Activated T-cell treated with anti-CD3 and anti-CD28 coated beads, Interleukin-2, amount 50 U/mL, for 1 hour (primary cell): ENCODE measurements at regions not wholly inside any gene's neighbourhood (a gene's known extent, or its start where the extent isn't known, plus 50 kb on each side); places are given as distances from the start of the nearest gene placed in this dataset.
A peak's percentile ranks its signal among the peaks of the same experiment; 100 is the strongest.
"Not testable (repeated sequence)": the region's sequence is repeated elsewhere in the genome, so short reads cannot be mapped to it uniquely, and the experiment has no call there.

Experiments
- DNase-seq: peaks from one replicate; pipeline ENCODE4 v3.0.0-alpha.2; 2020

DNA sequence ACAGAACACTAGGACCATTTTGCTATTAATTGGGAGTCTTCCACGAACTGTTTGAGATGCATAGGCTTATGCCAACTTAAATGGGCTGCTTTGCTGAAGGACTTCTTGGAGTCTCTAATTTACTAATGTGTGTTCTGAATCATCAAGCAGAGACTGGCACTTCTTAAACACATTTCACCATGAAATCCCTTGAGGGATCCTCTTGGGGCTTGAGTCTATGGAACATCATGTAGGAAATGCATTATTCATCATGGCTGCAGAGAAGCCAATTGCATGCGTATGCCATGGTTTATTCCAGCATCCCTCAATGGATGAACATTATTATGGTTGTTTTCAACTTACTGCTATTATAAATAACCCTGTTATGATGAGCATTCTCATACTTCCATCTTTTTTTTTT, 73.4 kb downstream of the FGD2 start:
- DNase-seq, result no peak

DNA sequence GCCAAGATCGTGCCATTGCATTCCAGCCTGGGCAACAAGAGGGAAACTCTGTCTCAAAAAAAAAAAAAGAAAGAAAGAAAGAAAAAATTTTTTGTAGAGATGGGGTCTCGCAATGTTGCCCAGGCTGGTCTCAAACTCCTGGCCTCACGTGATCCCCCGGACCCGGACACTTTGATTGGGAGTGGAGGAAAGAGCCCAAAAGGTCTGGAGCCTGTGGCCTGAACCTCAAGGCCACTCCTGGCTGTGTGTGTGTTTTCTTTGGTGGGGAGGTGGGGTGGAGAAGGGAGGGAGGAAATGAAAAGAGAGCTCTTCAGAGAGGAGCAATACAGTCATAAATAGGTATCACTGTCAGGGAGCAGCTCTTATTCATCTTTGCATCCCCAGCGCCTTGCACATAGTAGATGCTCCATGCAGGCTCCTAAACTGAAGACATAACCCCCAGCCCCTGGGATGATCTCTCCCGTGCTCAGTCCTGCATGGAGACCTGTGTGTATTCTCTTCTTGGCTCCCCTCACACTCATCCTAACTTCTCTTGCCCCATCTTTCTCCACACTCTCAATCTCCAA, 75.7 kb downstream of the FGD2 start:
- DNase-seq, result no peak

DNA sequence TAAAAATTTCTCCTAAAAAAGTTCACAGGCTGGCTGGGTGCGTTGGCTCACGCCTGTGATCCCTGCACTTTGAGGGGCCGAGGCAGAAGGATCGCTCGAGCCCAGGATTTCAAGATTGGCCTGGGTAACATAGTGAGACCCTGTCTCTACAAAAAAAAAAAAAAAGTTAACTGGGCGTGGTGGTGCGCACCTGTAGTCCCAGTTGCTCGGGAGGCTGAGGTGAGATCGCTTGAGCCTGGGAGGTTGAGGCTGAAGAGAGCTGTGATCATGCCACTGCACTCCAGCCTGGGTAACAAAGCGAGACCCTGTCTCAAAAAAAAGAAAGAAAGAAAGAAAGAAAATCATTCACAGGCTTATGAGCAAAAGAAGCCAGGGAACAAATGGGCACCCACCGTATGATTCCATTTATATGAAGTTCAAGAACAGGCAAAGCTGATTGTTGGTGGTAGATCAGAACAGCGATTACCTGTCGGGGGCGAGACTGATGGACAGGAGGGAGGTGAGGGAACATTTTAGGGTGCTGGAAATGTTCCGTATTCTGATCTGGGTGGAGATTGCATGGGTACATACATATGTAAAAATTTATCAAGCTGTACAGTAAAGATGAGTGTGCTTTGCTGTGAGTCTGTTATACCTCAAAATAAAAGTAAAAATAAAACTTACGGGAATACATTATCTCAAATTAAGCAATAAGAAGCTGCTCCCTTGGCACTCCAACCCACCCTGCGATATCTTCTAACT, 77.1 kb downstream of the FGD2 start:
- no peak for DNase-seq

DNA sequence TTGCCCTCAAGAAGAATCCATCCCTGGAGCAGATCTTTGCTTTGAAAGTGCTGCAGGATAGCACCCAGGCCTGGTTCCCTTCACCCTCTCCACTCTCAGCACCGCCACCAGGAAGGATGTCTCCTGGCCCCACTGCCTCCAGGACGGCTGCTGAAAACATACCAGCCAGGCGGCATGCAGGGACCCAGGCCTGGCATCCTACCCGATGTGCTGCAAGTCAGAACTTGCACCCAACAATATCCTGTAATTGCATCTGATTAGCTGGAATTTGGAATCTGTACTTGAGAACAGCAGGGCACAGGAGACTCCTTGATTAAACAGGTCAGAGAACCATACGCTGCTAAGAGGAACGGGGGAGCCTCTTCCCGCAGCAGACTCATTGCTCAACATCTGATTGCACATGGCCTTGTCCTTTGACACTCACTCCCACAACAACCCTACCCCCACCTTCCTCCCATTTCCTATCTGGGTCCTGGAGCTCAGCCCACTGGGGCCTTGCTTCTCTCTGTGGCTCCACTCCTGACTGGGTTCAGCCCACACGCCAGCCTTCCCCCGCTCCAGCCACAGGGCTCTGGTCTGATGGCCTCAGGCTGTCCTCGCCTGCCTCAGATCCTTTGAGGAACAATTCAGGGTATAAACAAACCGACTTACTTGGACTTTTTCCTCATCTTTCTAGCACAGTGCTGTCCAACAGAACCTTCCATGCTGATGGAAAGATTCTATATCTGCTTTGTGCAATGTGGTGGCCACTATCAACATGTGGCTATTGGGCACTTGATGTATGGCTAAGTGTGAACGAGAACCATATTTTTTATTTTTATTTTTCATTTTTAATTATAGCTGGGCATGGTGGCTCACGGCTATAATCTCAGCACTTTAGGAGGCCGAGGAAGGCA, 78.0 kb downstream of the FGD2 start:
- no peak for DNase-seq

DNA sequence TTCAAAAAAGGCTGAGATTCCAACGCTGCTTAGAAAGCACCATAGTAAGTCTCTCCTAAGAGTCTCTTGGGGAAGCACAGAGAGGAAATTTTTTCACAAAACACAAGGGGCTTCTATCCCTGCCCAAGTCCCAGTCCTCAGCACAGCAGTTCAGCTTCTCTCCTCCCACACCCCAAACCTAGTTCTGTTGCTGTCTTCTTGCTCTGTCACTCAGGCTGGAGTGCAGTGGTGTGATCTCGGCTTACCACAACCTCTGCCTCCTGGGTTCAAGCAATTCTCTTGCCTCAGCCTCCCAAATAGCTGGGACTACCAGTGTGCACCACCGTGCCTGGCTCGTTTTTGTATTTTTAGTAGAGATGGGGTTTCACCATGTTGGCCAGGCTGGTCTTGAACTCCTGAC, 79.2 kb downstream of the FGD2 start:
- not testable (repeated sequence) for DNase-seq

DNA sequence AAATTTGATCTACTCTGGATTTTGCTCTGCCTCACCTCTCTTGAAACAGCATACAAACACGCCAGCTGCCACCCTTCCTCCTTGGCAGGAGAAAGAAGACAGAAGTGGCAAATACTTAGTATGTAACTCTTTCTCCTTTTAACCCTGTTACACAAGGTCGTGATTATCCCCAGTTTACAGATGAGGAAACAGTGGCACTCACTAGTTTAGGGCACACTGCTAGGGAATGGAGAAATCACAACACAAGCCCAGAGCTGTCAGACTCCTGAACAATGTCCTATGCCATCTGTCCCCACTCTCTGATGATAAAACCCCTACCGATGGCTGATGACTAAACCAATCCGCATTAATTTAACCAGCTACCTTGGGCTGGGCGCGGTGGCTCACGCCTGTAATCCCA, 79.7 kb downstream of the FGD2 start:
- DNase-seq, result no peak

DNA sequence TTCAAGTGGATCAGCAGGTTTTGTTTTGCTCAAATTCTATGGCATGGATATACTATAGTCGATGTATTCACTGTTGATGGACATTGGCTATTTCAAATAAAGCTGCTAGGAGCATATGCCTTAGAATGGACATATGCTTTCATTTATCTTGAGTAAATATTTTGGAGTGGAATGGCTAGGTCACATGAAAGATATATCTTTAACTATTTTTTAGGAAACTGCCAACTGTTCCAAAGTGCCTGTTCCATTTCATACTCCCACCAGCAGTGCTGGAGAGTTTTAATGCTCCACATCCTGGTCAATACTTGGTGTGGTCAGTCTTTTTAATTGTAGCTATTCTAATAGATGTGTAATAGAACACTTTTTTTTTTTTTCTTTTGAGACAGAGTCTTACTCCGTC, 81.1 kb upstream of the PIM1 start:
- DNase-seq, result no peak

DNA sequence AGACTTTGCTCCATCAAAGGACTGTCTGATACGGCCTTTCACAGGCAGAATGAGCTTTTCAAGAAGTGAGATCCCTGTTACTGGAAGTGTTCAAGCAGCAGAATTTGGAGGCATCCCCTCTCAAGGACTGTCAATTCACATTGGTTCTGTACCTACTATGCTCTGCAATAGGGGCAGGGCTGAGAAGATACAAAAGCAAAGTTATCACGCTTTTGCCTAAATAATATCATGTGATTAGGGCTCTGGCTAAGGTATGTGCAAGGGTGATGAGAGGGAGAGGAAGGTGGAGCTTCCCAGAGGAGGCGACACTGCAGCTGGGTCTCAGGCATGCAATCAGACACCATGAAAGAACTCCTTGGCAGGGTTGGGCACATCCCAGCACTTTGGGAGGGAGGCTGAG, 80.2 kb upstream of the PIM1 start:
- DNase-seq, result no peak

DNA sequence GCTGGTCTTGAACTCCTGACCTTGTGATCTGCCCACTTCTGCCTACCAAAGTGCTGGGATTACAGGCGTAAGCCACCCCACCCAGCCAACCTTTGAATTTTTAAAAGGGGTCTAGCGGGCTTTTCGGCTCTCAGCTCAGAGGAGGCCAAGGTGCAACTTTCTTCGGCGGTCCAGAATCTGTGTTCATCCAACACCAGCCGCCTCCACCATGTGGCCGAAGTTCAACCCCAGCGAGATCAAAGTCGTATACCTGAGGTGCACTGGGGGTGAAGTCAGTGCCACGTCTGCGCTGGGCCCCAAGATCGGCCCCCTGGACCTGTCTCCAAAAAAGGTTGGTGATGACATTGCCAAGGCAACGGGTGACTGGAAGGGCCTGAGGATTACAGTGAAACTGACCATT, 78.8 kb upstream of the PIM1 start:
- not testable (repeated sequence) for DNase-seq

DNA sequence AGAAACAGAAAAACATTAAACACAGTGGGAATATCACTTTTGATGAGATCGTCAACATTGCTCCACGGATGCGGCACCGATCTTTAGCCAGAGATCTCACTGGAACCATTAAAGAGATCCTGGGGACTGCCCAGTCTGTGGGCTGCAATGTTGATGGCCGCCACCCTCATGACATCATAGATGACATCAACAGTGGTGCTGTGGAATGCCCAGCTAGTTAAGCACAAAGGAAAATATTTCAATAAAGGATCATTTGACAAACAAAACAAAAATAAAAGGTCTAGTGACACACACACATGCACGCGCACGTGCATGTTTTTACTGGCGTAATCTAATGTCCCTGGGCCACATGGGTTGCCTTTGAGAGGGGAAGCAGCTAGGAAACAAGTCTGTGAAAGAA, 78.4 kb upstream of the PIM1 start:
- not testable (repeated sequence) for DNase-seq

DNA sequence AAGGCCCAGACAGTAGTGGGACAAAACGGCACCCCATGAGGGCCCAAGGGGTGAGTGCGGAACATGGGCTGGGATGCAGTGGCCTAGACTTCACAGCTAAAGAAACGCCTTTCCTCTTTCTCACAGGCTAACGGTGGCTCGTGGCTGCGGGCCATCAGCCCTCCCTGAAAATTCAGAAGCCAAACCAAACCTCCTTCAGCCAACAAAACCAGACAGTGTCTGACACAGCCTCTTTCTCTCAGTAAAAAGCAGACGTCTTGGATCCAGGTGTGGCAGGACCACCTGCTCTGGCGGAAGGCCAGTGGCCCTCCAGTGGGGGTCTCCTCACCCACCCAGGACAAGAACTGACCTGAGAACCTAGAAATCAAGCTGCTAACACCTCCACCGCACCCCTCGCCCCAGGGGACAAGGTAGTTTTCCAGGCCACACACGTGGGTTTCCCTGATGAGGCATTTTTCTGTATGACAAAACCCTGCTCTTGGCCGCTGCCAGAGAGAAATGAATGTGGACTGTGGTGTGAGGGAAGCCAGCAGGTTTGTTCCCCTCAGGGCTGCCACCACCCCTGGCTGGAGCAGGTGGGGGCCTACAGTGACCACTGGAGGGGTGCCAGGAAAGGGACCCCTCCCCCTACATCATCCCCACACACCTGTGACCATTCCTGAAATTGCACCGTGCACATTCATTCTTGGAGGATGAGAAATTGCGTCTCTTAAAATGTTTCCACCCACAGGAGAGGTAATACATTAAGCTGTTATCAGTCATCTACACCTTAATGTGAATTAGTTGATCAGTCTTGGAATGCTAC, 76.8 kb upstream of the PIM1 start:
- no peak for DNase-seq

DNA sequence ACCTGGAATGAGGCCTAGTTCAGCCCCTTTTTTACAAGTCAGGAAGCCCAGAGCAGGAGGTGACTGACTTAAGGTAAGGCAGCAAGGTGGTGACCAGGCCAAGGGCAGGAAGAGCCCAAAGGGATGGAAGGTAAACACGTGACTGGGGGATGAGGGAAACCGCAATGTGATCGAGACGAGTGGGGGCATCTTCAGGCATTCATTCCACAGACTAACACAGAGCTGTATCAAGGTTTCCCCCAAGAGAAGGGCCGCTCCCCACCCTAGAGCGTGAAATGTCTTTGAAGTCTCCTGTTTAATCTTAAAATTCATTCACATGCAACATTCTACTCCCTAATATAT, 76.3 kb upstream of the PIM1 start:
- DNase-seq, result no peak

DNA sequence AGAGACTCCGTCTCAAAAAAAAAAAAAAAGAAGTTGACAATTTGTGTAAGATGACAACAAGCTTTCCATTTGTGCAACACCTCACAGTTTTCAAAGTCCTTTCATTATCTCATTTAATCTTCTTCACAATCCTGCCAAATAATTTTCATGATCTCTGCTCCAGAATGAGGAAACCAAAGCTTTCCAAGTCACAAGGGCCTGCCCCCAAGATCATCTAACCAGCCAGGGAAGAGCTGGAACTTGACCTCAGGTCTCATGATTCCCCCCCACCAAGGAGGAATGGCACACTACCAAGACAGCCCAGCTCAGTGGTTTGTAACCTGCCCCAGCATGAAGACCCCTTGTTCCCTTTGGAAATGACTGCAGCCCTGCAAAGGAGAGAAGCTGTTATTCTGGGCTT, 74.0 kb upstream of the PIM1 start:
- DNase-seq, result no peak

DNA sequence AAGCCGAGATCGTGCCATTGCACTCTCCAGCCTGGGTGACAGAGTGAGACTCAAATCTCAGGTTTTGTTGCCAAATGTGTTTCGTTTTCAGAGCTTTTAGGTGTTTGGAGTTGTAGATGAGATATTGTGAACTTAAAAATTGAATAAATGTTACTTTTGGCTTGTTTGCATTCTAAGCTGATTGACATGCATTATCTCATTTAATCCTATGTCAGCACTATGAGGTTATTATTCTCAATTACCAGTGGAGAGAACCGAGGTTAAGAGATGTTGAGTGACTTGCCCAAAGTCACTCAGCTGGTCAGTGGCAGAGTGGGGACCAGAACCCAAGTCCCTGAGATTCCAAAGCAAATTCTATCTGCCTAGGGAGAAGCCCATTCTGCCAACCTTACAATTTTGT, 72.6 kb upstream of the PIM1 start:
- DNase-seq, result no peak

DNA sequence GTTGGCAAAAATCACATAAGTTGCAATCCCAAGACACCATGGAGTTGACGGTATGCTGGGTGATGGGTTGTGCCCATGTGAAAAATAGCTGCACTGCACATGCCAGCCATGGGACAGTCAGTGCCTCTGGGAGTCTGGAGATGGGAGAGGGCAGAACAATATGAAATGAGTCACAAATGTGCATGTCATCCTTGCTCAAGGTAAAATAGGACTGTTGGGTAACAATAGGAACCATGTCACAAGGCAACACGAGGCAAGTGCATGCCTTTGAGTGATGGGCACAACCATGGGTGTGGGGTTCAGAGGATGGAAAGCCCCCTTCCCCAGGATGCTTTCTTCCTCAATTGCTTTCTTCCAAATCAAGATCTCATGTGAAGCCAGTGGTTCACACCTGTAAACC, 70.5 kb upstream of the PIM1 start:
- no peak for DNase-seq

DNA sequence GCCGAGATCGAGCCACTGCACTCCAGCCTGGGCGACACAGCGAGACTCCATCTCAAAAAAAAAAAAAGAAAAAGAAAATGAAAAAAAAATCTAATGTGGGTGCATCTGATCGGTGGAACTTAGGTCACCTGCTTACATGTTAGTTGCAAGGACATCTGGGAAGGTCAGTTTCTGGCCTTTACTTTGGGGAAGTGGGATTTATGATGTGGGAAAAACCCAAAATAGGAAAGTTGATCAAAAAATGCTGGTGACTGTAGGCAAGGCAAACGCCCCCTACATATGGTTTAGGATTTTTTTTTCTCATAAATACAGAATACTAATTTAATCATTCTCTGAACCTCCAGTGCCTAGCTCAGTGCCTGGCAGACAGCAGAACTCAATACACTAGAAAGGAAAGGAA, 69.2 kb upstream of the PIM1 start:
- no peak for DNase-seq

DNA sequence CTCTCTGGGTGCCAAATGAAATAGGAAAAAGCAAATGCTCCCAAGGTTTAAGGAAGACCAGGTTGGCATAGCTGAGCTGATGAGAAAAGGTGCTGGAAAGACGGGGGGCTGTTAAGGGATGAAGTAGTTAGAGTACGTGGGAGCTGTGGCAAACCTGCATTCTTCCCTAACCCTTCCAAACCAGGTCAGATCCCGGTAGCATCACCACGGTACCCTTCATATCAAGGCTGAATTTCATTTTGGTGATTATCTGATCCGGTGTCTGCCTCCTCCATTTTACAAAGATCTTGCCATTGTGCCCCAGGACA, 68.0 kb upstream of the PIM1 start:
- no peak for DNase-seq

DNA sequence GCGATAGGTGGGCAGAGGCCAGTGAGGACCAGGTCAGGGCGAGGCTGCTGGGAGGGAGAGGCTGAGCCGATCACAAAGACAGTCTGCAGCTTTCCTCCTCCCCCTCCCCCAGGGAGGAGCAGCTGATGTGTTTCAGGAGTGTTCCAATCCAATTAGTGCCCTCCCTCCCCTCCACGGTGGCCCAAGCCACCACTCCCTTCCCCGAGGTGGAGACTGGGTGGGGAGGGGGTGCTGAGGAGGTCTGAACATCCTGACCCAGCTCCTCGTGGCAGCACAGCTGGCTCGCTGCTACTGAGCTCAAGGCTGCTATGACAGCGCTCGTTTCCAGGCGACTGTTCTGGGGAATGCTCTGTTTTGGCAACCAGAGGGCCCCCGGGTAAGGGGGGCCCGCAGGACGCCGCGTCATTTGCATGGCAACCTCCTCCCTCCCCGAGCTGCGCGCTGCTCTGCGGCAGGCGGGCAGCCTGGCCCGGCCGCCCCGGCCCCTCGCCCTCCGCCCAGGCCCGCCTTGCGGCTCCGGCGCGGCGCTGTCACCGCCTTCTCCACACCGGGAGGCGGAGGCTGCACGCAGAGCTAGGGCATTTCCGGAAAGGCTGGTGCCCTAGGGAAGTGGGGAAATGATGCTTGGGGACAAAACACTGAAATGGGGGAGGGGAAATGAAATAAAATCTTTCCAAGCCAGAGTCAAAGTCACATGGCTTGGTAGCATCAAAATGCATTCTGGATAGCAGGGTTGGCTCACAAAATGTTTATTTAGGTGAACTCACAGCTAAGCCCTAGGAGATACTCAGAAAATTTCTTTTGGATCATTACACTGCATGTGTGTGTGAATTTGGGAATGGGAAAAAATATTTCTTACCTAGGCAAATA, 67.4 kb upstream of the PIM1 start:
- DNase-seq, result peak; percentile 79

DNA sequence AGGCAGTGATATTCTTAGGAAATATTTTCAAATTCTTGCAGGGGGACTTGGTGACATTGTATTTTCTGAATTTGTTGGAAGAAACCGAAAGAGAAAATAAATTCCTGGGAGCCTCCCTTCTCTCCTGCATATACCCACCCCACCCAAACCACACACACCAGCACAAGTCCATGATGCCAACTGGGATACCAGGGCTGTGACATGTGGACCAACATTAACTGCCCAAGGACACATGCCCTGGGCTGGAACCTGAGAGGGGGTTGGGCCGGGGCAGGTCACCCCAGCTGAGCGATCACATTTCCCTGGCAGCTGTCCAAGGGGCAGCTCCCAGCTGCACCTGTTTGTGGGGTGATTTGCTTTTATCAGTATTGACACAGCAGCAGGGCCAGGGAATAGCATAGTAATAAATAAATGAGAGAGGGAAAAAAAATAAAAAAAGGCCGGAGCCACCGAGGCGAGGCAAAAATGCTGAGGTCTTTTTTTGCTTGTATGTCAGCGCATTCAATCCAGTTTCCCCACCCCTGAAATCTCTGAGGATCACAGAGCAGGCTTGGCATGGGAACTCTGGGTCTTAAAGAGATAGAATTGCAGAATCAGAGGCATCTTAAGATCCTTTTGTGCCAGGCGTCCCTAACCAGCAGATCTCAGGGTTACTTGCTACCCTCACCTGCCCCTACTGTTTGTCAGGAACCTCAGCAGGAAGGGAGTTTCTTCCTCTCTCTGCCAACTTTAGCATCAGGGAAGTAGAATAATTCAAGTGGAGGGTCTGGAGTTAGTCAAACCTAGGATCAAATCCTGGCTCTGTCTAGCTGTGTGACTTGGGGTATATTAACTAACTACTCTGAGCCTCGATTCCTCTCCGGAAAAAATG, 66.5 kb upstream of the PIM1 start:
- peak; percentile 22 for DNase-seq

DNA sequence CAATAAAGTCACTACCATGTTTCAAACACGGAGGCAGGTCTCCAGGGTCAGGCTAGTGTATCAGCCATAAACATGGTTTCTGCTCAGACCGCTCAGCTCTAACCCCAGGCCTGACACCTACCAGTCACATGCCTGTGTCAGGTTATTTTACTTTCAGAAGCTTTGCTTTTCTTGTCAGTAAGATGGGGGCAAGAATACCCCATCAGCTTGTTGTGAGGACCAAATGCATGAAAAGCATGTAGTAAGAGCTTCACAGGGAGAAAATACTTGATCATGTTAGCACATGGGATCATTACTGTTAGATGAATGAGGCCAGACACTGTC, 65.2 kb upstream of the PIM1 start:
- no peak for DNase-seq

DNA sequence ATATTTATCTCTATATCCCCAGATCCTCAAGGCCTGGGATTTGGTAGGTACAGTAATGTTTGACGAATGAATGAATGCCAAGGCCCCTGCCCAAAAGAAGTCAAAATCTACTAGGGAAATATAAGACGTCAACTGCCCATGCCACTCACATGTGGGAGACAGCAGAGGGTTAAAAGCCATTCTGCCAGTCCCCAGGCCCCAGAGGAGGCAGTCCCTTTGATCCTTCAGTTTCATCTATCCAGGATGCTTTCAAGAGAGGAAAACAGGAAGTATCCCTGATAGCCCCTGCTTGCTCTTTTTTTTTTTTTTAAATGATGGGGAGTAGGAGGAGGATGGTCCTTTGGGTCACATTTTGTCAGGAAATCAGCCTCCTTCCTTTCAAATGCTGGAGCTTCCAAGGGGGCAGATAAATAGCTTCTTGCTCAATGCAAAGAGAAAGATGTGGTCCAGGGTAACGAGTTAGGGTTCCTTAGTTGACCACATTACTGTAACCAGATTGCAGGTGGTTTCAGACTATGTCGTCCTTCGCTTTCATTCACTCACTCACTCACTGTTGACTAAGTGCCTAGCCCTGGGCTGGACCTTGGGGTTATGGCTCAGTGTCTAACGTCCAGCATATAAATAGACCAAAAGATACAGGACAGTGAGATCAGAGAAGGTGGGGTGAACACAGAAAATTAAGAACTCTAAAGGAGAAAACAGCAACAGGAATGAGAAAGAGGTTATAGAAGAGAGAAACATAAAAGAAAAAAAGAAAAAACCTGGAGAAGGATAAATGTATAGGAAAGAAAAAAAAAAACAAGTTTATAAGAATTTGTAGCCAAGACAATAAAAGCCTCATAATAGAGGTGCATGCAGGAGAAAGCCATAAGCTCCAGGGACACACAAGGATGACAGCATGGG, 64.6 kb upstream of the PIM1 start:
- no peak for DNase-seq
